ENCODE measurements at regions not wholly inside any gene's neighbourhood (a gene's known extent, or its start where the extent isn't known, plus 50 kb on each side); places are given as distances from the start of the nearest gene placed in this dataset.
"Not testable (repeated sequence)": the region's sequence is repeated elsewhere in the genome, so short reads cannot be mapped to it uniquely, and the experiment has no call there.

DNA sequence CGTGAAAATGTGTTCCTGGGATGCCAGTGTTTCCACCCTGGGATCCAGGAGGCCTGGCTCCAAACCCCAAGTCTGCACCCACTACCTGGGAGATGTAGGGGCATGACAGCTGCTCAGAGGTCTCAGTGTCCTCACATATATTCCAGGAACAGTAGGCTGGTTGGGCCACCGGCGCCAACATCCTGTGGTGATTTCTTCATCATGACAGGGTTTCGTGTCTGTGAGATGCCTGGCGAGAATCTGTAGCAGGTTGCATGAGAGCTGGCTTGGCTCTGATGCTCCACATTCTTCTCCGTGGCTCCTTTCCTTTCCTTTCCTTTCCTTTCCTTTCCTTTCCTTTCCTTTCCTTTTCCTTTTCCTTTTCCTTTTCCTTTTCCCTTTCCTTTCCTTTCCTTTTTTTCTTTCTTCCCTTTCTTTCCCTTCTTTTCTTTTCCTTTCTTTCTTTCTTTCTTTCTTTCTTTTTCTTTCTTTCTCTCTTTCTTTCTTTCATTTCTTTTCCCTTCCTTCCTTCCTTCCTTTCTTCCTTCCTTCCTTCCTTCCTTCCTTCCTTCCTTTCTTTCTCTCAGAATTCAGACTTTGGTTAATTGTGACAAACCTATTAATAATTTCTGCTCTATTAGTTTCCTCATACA, 87.6 kb upstream of the DPP6 start:
- H3K27ac Mint-ChIP-seq; H2AFZ ChIP-seq (ENCODE audit: insufficient read depth, low read depth, low read length, poor library complexity, severe bottlenecking); H3K9me3 ChIP-seq (replicated peaks in 1 of 2; ENCODE audit: control insufficient read depth in 1 of 2, insufficient read depth in 1 of 2, low read length in 2 of 2); H4K20me1 ChIP-seq (ENCODE audit: insufficient read depth, low read length); H3K27me3 ChIP-seq (ENCODE audit: control insufficient read depth in 2 of 2, insufficient read depth in 2 of 2, low read length in 2 of 2); H3K4me1 Mint-ChIP-seq; H3K9ac ChIP-seq (ENCODE audit: insufficient read depth, low read length, poor library complexity, severe bottlenecking); H3K36me3 Mint-ChIP-seq; H3K27me3 Mint-ChIP-seq (ENCODE audit: low read depth in 3 of 3); H3K4me3 Mint-ChIP-seq; intact Hi-C loops (cut with micrococcal nuclease); H3K4me3 ChIP-seq (replicated peaks in 1 of 3; ENCODE audit: low read depth in 2 of 3, low read length in 3 of 3); H3K4me2 ChIP-seq (replicated peaks; ENCODE audit: extremely low read depth, low read length, poor library complexity, severe bottlenecking); H3K36me3 ChIP-seq (replicated peaks in 1 of 2; ENCODE audit: control insufficient read depth in 1 of 2, insufficient read depth in 2 of 2, low read length in 2 of 2); H3K79me2 ChIP-seq (ENCODE audit: insufficient read depth, low read length); H3K27ac ChIP-seq (ENCODE audit: low read depth in 1 of 2, low read length in 2 of 2); DNase-seq; H3K4me1 ChIP-seq (ENCODE audit: control insufficient read depth in 1 of 2, insufficient read depth in 2 of 2, low read length in 2 of 2): not testable (repeated sequence)
- 69% methylated on average over 3 of the region's 6 CpGs for WGBS (ENCODE audit: insufficient coverage)
- H3K9me3 Mint-ChIP-seq, result peaks cover 0 to 20% (median 8%) of the 10 kb centered on the region in 7 donors

DNA sequence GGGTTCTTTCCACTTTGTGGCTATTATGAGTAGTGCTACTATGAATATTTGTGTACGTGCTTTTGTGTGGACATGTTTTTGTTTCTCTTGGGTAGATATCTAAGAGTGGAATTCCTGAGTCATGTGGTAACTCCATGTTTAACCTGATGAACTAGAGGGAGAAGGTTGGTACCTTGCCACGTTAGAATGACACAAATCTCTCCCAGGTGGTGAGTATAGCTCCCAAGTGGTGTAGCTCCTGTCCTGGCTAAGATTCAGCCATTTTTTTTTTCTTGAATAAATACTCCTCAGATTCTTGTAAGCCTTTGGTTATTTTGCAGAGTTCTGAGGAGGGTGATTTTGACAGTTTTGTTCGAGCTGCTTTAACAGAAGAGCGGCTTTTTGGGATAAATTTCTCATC, 83.2 kb upstream of the DPP6 start:
- H3K4me1 ChIP-seq (ENCODE audit: control insufficient read depth in 1 of 2, insufficient read depth in 2 of 2, low read length in 2 of 2); H3K27ac Mint-ChIP-seq; H3K4me3 ChIP-seq (replicated peaks in 1 of 3; ENCODE audit: low read depth in 2 of 3, low read length in 3 of 3); H3K36me3 Mint-ChIP-seq; H3K27me3 Mint-ChIP-seq (ENCODE audit: low read depth in 3 of 3); H3K27ac ChIP-seq (ENCODE audit: low read depth in 1 of 2, low read length in 2 of 2); H3K79me2 ChIP-seq (ENCODE audit: insufficient read depth, low read length); H3K27me3 ChIP-seq (ENCODE audit: control insufficient read depth in 2 of 2, insufficient read depth in 2 of 2, low read length in 2 of 2); H3K4me1 Mint-ChIP-seq; DNase-seq; H3K9ac ChIP-seq (ENCODE audit: insufficient read depth, low read length, poor library complexity, severe bottlenecking); intact Hi-C loops (cut with micrococcal nuclease); H3K36me3 ChIP-seq (replicated peaks in 1 of 2; ENCODE audit: control insufficient read depth in 1 of 2, insufficient read depth in 2 of 2, low read length in 2 of 2); H3K4me2 ChIP-seq (replicated peaks; ENCODE audit: extremely low read depth, low read length, poor library complexity, severe bottlenecking); H3K4me3 Mint-ChIP-seq; H4K20me1 ChIP-seq (ENCODE audit: insufficient read depth, low read length); H3K9me3 ChIP-seq (replicated peaks in 1 of 2; ENCODE audit: control insufficient read depth in 1 of 2, insufficient read depth in 1 of 2, low read length in 2 of 2); H2AFZ ChIP-seq (ENCODE audit: insufficient read depth, low read depth, low read length, poor library complexity, severe bottlenecking): not testable (repeated sequence)
- peaks cover 0 to 16% (median 8%) of the 10 kb centered on the region in 7 donors for H3K9me3 Mint-ChIP-seq
- no CpG with 5 or more reads among the region's 4 CpGs for WGBS (ENCODE audit: insufficient coverage)

DNA sequence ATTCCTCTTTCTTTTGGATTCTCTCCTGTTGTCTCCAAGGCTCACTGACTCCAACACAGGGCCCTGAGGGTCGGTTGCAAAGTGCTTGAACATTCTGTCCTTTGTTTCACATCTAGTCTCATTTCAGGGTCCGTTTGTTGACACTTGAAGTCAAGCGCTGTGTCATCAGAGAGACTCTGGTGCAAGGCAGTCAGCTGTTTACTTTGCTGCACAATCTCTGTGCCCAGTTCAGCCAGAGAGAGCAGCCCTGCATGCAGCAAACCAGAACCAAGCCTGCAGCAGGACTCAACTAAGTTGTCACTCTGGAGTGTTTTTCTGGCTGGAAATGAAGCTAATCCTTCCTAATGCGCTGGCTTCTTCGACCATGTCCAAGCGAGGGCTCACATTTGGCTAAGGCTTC, 77.6 kb upstream of the DPP6 start:
- H3K27ac Mint-ChIP-seq; H3K9ac ChIP-seq (ENCODE audit: insufficient read depth, low read length, poor library complexity, severe bottlenecking); H3K4me2 ChIP-seq (replicated peaks; ENCODE audit: extremely low read depth, low read length, poor library complexity, severe bottlenecking); H3K79me2 ChIP-seq (ENCODE audit: insufficient read depth, low read length); intact Hi-C loops (cut with micrococcal nuclease); H3K9me3 Mint-ChIP-seq; H4K20me1 ChIP-seq (ENCODE audit: insufficient read depth, low read length); H3K36me3 ChIP-seq (replicated peaks in 1 of 2; ENCODE audit: control insufficient read depth in 1 of 2, insufficient read depth in 2 of 2, low read length in 2 of 2); H3K9me3 ChIP-seq (replicated peaks in 1 of 2; ENCODE audit: control insufficient read depth in 1 of 2, insufficient read depth in 1 of 2, low read length in 2 of 2); H3K27ac ChIP-seq (ENCODE audit: low read depth in 1 of 2, low read length in 2 of 2); DNase-seq; H3K27me3 ChIP-seq (ENCODE audit: control insufficient read depth in 2 of 2, insufficient read depth in 2 of 2, low read length in 2 of 2); H3K27me3 Mint-ChIP-seq (ENCODE audit: low read depth in 3 of 3); H3K36me3 Mint-ChIP-seq; H3K4me3 Mint-ChIP-seq; H3K4me3 ChIP-seq (replicated peaks in 1 of 3; ENCODE audit: low read depth in 2 of 3, low read length in 3 of 3); H3K4me1 Mint-ChIP-seq; H2AFZ ChIP-seq (ENCODE audit: insufficient read depth, low read depth, low read length, poor library complexity, severe bottlenecking); H3K4me1 ChIP-seq (ENCODE audit: control insufficient read depth in 1 of 2, insufficient read depth in 2 of 2, low read length in 2 of 2): not testable (repeated sequence)
- WGBS (ENCODE audit: insufficient coverage), result 60% methylated on average over 3 of the region's 6 CpGs

DNA sequence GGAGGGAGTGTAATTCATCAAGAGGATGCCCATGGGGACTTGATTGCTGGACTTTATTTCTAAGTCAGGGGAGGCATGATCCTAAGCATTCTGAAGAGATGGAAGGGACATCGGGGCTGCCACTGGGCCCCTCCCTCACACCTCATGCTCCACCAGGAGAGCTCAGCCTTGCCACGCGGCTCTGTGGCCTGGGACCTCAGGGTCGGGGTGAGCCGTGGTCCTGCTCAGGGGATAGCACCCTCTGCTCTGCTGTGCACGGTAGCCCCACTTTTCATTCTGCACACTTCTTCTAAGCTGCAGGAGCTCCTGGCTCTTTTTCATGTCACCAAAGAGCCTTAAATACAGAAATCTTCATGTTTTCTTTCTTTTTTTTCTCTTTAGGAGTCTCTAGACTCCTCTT, 75.5 kb upstream of the DPP6 start:
- H3K9me3 ChIP-seq (replicated peaks in 1 of 2; ENCODE audit: control insufficient read depth in 1 of 2, insufficient read depth in 1 of 2, low read length in 2 of 2); H3K36me3 Mint-ChIP-seq; H3K4me3 Mint-ChIP-seq; H3K4me2 ChIP-seq (replicated peaks; ENCODE audit: extremely low read depth, low read length, poor library complexity, severe bottlenecking); H3K79me2 ChIP-seq (ENCODE audit: insufficient read depth, low read length); intact Hi-C loops (cut with micrococcal nuclease); H3K27me3 ChIP-seq (ENCODE audit: control insufficient read depth in 2 of 2, insufficient read depth in 2 of 2, low read length in 2 of 2); H3K4me1 ChIP-seq (ENCODE audit: control insufficient read depth in 1 of 2, insufficient read depth in 2 of 2, low read length in 2 of 2); DNase-seq; H3K36me3 ChIP-seq (replicated peaks in 1 of 2; ENCODE audit: control insufficient read depth in 1 of 2, insufficient read depth in 2 of 2, low read length in 2 of 2); H3K9ac ChIP-seq (ENCODE audit: insufficient read depth, low read length, poor library complexity, severe bottlenecking); H4K20me1 ChIP-seq (ENCODE audit: insufficient read depth, low read length); H3K27ac ChIP-seq (ENCODE audit: low read depth in 1 of 2, low read length in 2 of 2); H3K27me3 Mint-ChIP-seq (ENCODE audit: low read depth in 3 of 3); H3K4me1 Mint-ChIP-seq; H2AFZ ChIP-seq (ENCODE audit: insufficient read depth, low read depth, low read length, poor library complexity, severe bottlenecking); H3K4me3 ChIP-seq (replicated peaks in 1 of 3; ENCODE audit: low read depth in 2 of 3, low read length in 3 of 3); H3K27ac Mint-ChIP-seq: not testable (repeated sequence)
- WGBS (ENCODE audit: insufficient coverage), result 94% methylated on average over 4 of the region's 6 CpGs
- H3K9me3 Mint-ChIP-seq, result peaks cover 0 to 14% (median 4%) of the 10 kb centered on the region in 7 donors

Measured in CD14-positive monocyte (primary cell).